WTC11 (cell line): ENCODE measurements at regions not wholly inside any gene's neighbourhood (a gene's known extent, or its start where the extent isn't known, plus 50 kb on each side); places are given as distances from the start of the nearest gene placed in this dataset.

ENCODE experiments used
- ATAC-seq: fragments of 200-7000 bp; cut with Tn5 transposase; 2 replicates; pipeline ENCODE4 v1.10.0; 2021; ENCODE audit warnings: mild to moderate bottlenecking, moderate library complexity
- CTCF ChIA-PET: fragments of 300-600 bp; sonication (Branson Sonifier 250); formaldehyde crosslinking; loops from one replicate; lab custom pipeline; 2021; ENCODE audit warnings: antibody characterized with exemption; lab: Charles Lee
- POLR2A ChIA-PET: fragments of 350-600 bp; sonication (Branson Sonifier 250); formaldehyde crosslinking; loops from one replicate; lab custom pipeline; 2021; ENCODE audit warnings: antibody characterized with exemption; lab: Charles Lee
- DNase-seq: peaks from one replicate; pipeline ENCODE4 v3.0.0; 2021; ENCODE audit warnings: low spot score
- H3K27ac Mint-ChIP-seq: 2 replicates; pipeline ENCODE4 v1.8.0; 2021; ENCODE audit warnings: mixed read lengths
- H3K27me3 Mint-ChIP-seq: 2 replicates; pipeline ENCODE4 v1.8.0; 2021; ENCODE audit warnings: low read depth, mild to moderate bottlenecking, moderate library complexity, mixed read lengths
- H3K36me3 Mint-ChIP-seq: 2 replicates; pipeline ENCODE4 v1.8.0; 2021; ENCODE audit warnings: mixed read lengths
- H3K4me1 Mint-ChIP-seq: 2 replicates; pipeline ENCODE4 v1.8.0; 2022; ENCODE audit warnings: mixed read lengths
- H3K4me3 Mint-ChIP-seq: 2 replicates; pipeline ENCODE4 v1.8.0; 2021; ENCODE audit warnings: mild to moderate bottlenecking, moderate library complexity, mixed read lengths
- H3K9me3 Mint-ChIP-seq: 2 replicates; pipeline ENCODE4 v1.8.0; 2021; ENCODE audit warnings: mixed read lengths
- SOX15 ChIP-seq: fragments of 250-450 bp; sonication (Bioruptor Pico); IDR thresholded peaks from 2 replicates; pipeline ENCODE4 v1.9.0; 2021; ENCODE audit warnings: mild to moderate bottlenecking
- TEAD1 ChIP-seq: sonication (generic); formaldehyde crosslinking; IDR thresholded peaks from 2 replicates; pipeline ENCODE4 v1.8.0; 2022; ENCODE audit warnings: mild to moderate bottlenecking, missing genetic modification reagents
- ZNF263 ChIP-seq: sonication (generic); formaldehyde crosslinking; IDR thresholded peaks from 2 replicates; pipeline ENCODE4 v1.8.1; 2022; ENCODE audit warnings: low read depth, mild to moderate bottlenecking, moderate library complexity, missing genetic modification reagents
- ZNF671 ChIP-seq: fragments of 250-450 bp; sonication (Bioruptor Pico); IDR thresholded peaks from 2 replicates; pipeline ENCODE4 v1.8.0; 2021; ENCODE audit warnings: mild to moderate bottlenecking
- TF ChIP-seq, protein P1 (sequence below): sonication (generic); formaldehyde crosslinking; conservative IDR thresholded peaks from 2 replicates; pipeline ENCODE4 v1.8.1; 2023; ENCODE audit warnings: mild to moderate bottlenecking, low read depth, missing genetic modification reagents, moderate library complexity
- TF ChIP-seq, protein P2 (sequence below): sonication (generic); formaldehyde crosslinking; IDR thresholded peaks from 2 replicates; pipeline ENCODE4 v1.8.1; 2022; ENCODE audit warnings: missing genetic modification reagents, borderline replicate concordance
- TF ChIP-seq, protein P3 (sequence below): fragments of 250-450 bp; sonication (Bioruptor Pico); IDR thresholded peaks from 2 replicates; pipeline ENCODE4 v1.9.0; 2021; ENCODE audit warnings: mild to moderate bottlenecking, borderline replicate concordance
- TF ChIP-seq, protein P4 (sequence below): sonication (generic); formaldehyde crosslinking; IDR thresholded peaks from 2 replicates; pipeline ENCODE4 v1.8.0; 2023; ENCODE audit warnings: missing genetic modification reagents, mild to moderate bottlenecking, borderline replicate concordance
- TF ChIP-seq, protein P5 (sequence below): sonication (generic); formaldehyde crosslinking; IDR thresholded peaks from 2 replicates; pipeline ENCODE4 v1.8.0; 2022; ENCODE audit warnings: mild to moderate bottlenecking, missing genetic modification reagents
- TF ChIP-seq, protein P6 (sequence below): sonication (generic); formaldehyde crosslinking; IDR thresholded peaks from 2 replicates; pipeline ENCODE4 v1.8.1; 2022; ENCODE audit warnings: low read depth, missing genetic modification reagents, borderline replicate concordance
- TF ChIP-seq, protein P7 (sequence below): sonication (generic); formaldehyde crosslinking; IDR thresholded peaks from 2 replicates; pipeline ENCODE4 v1.8.0; 2022; ENCODE audit warnings: mild to moderate bottlenecking, missing genetic modification reagents
- TF ChIP-seq, protein P8 (sequence below): sonication (generic); formaldehyde crosslinking; IDR thresholded peaks from 2 replicates; pipeline ENCODE4 v1.8.1; 2023; ENCODE audit warnings: mild to moderate bottlenecking, missing genetic modification reagents, moderate library complexity
- TF ChIP-seq, protein P9 (sequence below): fragments of 250-450 bp; sonication (Bioruptor Pico); IDR thresholded peaks from 2 replicates; pipeline ENCODE4 v1.8.0; 2021; ENCODE audit warnings: mild to moderate bottlenecking

DNA sequence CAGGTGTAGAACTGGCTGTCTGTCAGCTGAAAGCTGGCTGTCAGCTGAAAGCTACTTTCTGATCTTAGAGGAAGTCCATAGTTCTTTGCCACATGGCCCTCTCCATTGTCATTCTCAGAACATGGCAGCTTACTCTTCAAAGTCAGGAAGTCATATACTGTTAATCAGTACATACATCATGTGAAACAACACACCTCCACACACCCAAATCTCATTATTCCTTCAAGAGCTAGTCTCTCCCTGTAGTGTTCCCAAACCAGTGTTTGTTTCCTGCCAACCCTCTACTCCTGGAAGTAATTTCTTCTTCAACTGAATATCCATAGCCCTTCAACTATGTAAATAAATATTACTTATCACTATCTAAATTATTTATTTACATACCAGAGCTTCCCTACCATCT lies 58.9 kb downstream of the OR5AK2 start:
- ChIA-PET CTCF (interaction anchor here (1.1 to 1.5 kb wide), 2 partner anchors 202 to 207 kb away, joined by 4 to 7 read pairs; no protein-coding TSS in a partner anchor), POLR2A (no interaction called here)
- Mint-ChIP-seq H3K4me3 (no peak overlapping the region), H3K9me3 (peaks cover 41% of the 10 kb centered on the region), H3K4me1 (no peaks in the 10 kb centered on the region), H3K36me3 (no peaks in the 10 kb centered on the region), H3K27me3 (no peaks in the 10 kb centered on the region; the same call in 1 of the 2 replicates), H3K27ac (no peak overlapping the region)
- ATAC-seq = no peak
- no peak for DNase-seq
- TF ChIP-seq, protein P1, sequence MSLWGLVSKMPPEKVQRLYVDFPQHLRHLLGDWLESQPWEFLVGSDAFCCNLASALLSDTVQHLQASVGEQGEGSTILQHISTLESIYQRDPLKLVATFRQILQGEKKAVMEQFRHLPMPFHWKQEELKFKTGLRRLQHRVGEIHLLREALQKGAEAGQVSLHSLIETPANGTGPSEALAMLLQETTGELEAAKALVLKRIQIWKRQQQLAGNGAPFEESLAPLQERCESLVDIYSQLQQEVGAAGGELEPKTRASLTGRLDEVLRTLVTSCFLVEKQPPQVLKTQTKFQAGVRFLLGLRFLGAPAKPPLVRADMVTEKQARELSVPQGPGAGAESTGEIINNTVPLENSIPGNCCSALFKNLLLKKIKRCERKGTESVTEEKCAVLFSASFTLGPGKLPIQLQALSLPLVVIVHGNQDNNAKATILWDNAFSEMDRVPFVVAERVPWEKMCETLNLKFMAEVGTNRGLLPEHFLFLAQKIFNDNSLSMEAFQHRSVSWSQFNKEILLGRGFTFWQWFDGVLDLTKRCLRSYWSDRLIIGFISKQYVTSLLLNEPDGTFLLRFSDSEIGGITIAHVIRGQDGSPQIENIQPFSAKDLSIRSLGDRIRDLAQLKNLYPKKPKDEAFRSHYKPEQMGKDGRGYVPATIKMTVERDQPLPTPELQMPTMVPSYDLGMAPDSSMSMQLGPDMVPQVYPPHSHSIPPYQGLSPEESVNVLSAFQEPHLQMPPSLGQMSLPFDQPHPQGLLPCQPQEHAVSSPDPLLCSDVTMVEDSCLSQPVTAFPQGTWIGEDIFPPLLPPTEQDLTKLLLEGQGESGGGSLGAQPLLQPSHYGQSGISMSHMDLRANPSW (CRISPR knock-in tag) = no peak
- TF ChIP-seq, protein P2, sequence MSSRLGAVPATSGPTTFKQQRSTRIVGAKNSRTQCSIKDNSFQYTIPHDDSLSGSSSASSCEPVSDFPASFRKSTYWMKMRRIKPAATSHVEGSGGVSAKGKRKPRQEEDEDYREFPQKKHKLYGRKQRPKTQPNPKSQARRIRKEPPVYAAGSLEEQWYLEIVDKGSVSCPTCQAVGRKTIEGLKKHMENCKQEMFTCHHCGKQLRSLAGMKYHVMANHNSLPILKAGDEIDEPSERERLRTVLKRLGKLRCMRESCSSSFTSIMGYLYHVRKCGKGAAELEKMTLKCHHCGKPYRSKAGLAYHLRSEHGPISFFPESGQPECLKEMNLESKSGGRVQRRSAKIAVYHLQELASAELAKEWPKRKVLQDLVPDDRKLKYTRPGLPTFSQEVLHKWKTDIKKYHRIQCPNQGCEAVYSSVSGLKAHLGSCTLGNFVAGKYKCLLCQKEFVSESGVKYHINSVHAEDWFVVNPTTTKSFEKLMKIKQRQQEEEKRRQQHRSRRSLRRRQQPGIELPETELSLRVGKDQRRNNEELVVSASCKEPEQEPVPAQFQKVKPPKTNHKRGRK (CRISPR knock-in tag) = no peak
- TF ChIP-seq, protein P3, sequence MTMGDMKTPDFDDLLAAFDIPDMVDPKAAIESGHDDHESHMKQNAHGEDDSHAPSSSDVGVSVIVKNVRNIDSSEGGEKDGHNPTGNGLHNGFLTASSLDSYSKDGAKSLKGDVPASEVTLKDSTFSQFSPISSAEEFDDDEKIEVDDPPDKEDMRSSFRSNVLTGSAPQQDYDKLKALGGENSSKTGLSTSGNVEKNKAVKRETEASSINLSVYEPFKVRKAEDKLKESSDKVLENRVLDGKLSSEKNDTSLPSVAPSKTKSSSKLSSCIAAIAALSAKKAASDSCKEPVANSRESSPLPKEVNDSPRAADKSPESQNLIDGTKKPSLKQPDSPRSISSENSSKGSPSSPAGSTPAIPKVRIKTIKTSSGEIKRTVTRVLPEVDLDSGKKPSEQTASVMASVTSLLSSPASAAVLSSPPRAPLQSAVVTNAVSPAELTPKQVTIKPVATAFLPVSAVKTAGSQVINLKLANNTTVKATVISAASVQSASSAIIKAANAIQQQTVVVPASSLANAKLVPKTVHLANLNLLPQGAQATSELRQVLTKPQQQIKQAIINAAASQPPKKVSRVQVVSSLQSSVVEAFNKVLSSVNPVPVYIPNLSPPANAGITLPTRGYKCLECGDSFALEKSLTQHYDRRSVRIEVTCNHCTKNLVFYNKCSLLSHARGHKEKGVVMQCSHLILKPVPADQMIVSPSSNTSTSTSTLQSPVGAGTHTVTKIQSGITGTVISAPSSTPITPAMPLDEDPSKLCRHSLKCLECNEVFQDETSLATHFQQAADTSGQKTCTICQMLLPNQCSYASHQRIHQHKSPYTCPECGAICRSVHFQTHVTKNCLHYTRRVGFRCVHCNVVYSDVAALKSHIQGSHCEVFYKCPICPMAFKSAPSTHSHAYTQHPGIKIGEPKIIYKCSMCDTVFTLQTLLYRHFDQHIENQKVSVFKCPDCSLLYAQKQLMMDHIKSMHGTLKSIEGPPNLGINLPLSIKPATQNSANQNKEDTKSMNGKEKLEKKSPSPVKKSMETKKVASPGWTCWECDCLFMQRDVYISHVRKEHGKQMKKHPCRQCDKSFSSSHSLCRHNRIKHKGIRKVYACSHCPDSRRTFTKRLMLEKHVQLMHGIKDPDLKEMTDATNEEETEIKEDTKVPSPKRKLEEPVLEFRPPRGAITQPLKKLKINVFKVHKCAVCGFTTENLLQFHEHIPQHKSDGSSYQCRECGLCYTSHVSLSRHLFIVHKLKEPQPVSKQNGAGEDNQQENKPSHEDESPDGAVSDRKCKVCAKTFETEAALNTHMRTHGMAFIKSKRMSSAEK = no peak
- TF ChIP-seq, protein P4, sequence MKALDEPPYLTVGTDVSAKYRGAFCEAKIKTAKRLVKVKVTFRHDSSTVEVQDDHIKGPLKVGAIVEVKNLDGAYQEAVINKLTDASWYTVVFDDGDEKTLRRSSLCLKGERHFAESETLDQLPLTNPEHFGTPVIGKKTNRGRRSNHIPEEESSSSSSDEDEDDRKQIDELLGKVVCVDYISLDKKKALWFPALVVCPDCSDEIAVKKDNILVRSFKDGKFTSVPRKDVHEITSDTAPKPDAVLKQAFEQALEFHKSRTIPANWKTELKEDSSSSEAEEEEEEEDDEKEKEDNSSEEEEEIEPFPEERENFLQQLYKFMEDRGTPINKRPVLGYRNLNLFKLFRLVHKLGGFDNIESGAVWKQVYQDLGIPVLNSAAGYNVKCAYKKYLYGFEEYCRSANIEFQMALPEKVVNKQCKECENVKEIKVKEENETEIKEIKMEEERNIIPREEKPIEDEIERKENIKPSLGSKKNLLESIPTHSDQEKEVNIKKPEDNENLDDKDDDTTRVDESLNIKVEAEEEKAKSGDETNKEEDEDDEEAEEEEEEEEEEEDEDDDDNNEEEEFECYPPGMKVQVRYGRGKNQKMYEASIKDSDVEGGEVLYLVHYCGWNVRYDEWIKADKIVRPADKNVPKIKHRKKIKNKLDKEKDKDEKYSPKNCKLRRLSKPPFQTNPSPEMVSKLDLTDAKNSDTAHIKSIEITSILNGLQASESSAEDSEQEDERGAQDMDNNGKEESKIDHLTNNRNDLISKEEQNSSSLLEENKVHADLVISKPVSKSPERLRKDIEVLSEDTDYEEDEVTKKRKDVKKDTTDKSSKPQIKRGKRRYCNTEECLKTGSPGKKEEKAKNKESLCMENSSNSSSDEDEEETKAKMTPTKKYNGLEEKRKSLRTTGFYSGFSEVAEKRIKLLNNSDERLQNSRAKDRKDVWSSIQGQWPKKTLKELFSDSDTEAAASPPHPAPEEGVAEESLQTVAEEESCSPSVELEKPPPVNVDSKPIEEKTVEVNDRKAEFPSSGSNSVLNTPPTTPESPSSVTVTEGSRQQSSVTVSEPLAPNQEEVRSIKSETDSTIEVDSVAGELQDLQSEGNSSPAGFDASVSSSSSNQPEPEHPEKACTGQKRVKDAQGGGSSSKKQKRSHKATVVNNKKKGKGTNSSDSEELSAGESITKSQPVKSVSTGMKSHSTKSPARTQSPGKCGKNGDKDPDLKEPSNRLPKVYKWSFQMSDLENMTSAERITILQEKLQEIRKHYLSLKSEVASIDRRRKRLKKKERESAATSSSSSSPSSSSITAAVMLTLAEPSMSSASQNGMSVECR (CRISPR knock-in tag) = no peak
- TF ChIP-seq, protein P5, sequence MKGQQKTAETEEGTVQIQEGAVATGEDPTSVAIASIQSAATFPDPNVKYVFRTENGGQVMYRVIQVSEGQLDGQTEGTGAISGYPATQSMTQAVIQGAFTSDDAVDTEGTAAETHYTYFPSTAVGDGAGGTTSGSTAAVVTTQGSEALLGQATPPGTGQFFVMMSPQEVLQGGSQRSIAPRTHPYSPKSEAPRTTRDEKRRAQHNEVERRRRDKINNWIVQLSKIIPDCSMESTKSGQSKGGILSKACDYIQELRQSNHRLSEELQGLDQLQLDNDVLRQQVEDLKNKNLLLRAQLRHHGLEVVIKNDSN = no peak
- TF ChIP-seq SOX15 (CRISPR knock-in tag) (no peak), ZNF263 (CRISPR knock-in tag) (no peak), TEAD1 (no peak), ZNF671 (no peak)
- TF ChIP-seq, protein P6, sequence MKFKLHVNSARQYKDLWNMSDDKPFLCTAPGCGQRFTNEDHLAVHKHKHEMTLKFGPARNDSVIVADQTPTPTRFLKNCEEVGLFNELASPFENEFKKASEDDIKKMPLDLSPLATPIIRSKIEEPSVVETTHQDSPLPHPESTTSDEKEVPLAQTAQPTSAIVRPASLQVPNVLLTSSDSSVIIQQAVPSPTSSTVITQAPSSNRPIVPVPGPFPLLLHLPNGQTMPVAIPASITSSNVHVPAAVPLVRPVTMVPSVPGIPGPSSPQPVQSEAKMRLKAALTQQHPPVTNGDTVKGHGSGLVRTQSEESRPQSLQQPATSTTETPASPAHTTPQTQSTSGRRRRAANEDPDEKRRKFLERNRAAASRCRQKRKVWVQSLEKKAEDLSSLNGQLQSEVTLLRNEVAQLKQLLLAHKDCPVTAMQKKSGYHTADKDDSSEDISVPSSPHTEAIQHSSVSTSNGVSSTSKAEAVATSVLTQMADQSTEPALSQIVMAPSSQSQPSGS (CRISPR knock-in tag) = no peak
- TF ChIP-seq, protein P7, sequence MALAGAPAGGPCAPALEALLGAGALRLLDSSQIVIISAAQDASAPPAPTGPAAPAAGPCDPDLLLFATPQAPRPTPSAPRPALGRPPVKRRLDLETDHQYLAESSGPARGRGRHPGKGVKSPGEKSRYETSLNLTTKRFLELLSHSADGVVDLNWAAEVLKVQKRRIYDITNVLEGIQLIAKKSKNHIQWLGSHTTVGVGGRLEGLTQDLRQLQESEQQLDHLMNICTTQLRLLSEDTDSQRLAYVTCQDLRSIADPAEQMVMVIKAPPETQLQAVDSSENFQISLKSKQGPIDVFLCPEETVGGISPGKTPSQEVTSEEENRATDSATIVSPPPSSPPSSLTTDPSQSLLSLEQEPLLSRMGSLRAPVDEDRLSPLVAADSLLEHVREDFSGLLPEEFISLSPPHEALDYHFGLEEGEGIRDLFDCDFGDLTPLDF (CRISPR knock-in tag) = no peak
- TF ChIP-seq, protein P8, sequence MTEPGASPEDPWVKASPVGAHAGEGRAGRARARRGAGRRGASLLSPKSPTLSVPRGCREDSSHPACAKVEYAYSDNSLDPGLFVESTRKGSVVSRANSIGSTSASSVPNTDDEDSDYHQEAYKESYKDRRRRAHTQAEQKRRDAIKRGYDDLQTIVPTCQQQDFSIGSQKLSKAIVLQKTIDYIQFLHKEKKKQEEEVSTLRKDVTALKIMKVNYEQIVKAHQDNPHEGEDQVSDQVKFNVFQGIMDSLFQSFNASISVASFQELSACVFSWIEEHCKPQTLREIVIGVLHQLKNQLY (CRISPR knock-in tag) = no peak
- TF ChIP-seq, protein P9, sequence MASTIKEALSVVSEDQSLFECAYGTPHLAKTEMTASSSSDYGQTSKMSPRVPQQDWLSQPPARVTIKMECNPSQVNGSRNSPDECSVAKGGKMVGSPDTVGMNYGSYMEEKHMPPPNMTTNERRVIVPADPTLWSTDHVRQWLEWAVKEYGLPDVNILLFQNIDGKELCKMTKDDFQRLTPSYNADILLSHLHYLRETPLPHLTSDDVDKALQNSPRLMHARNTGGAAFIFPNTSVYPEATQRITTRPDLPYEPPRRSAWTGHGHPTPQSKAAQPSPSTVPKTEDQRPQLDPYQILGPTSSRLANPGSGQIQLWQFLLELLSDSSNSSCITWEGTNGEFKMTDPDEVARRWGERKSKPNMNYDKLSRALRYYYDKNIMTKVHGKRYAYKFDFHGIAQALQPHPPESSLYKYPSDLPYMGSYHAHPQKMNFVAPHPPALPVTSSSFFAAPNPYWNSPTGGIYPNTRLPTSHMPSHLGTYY (CRISPR knock-in tag) = no peak
